Activated CD4-positive, alpha-beta T cell treated with anti-CD3 and anti-CD28 coated beads, Interleukin-2, amount 50 U/mL, for 1 hour (primary cell): ENCODE measurements at regions not wholly inside any gene's neighbourhood (a gene's known extent, or its start where the extent isn't known, plus 50 kb on each side); places are given as distances from the start of the nearest gene placed in this dataset.
"Not testable (repeated sequence)": the region's sequence is repeated elsewhere in the genome, so short reads cannot be mapped to it uniquely, and the experiment has no call there.

Source experiments
- DNase-seq: peaks from one replicate; pipeline ENCODE4 v3.0.0-alpha.2; 2020

DNA sequence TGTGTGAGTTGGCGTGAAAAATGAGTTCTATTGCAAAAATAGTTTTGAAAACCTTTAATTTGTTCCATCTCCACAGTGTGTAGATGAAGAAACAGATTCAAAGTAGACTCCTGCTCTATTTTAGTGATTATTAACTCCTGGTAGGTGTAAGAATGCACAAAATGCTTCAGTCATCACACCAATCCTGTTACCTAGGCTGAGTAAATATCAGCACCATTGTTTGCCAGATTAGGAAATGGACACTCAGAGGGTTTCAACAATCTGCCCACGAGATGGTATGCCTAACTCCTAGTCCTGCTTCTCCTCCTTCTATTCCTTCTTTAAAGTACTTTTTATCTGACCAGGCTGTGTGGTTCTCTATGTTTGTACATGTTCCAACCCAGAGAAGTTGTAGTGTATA lies 108.9 kb upstream of the AHI1 start:
- DNase-seq, result no peak

DNA sequence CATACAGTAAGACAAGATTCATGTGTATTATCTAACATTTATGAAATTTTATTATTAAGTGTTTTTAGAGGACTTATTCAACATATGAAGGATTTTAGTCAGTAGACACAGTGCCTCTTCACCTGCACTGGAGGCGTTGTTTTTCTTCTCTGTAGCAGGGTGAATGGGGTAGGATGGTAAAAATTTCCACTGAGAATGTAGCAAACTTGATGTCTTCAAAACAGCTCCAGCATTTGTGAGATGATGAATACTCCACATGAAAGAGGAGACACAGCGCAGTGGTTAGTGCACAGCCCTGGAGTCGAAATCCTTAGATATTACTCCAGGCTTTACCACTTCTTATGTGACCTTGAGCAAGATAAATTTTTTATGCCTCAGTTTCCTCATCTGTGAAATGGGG lies 110.5 kb upstream of the AHI1 start:
- no peak for DNase-seq

DNA sequence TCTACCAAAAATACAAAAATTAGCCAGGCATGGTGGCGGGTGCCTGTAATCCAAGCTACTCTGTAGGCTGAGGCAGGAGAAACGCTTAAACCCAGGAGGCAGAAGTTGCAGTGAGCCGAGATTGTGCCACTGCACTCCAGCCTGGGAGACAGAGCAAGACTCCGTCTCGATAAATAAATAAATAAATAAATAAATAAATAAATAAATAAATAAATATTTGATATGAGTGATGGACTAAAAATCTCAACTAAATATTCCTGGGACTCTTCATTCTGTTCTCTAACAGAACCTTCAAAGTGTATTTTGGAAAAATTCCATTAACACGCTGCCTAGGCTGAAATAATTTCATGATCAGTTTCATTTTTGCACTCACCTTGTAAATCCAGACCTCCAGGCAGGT lies 112.7 kb upstream of the AHI1 start:
- DNase-seq, result not testable (repeated sequence)

DNA sequence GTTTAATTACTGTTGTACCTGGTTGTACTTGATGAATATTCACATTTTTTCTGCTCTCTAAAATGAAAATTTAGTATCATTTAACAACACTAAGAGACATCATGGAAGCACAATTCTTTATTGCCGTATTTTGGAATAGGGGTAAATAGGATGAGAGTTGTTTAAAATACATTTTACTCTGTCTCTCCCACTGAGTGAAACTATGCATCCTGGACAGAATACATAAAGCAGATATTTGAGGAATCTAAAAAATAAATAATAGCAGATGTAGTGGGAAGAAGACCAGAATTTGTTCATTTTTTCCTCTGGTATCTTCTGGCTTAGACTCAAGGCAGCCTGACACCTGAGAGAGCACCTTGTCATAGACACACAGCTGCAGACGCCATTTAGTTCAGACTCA lies 119.1 kb upstream of the AHI1 start:
- no peak for DNase-seq

DNA sequence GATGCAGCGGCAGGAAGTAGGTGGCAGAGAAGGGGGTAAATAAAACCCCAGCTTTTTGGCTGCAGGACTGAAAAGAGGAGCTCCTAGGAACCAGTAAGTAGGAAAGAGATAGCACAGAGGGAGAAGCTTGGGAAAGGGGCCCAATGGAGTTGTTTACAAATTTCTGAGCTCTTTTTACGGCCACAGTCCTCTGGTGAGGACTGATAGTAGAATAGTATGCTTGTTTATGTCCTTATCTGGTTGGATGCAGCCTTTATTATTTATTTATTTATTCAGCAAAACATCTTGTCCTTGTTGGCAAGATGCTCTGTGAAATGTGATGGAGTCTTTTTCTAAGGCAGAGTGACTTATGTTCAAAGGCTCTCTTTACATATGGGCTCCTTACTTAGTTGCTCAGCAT lies 119.7 kb upstream of the AHI1 start:
- no peak for DNase-seq

DNA sequence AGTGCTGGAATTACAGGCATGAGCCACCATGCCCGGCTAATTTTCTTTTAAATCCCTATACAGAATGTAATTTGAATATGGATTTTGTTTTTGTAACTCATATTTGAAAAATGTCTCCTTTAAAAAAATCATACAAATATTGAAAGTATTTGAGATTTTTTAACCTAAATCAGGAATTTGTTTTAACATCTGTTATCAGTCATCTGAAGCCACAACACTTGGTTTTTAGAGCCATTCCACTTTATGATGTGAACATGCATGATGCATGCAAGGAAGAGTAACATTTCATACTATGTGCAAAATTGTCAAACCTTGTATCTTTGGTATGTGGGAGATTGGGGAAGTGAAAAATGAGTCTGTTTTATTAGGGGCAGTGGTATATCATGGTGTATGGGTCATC lies 124.5 kb upstream of the AHI1 start:
- DNase-seq, result no peak

DNA sequence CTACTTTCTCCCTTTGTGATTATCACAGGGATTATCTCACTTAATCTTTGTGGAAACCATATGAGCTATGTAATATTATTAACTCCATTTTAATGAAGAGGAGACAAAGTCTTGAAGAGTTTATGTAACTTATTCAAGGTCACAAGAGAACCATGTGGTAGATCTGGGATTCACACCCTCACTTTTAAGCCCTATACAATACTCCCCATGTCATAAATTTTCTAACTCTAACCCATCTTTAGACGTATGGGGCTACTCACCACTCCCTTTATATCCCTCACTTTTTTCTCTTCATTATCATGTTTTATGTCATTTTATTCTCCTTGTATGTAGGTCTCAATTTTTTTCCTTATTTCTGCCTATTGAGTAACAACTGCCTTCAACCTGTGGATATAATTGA lies 126.4 kb upstream of the AHI1 start:
- no peak for DNase-seq

DNA sequence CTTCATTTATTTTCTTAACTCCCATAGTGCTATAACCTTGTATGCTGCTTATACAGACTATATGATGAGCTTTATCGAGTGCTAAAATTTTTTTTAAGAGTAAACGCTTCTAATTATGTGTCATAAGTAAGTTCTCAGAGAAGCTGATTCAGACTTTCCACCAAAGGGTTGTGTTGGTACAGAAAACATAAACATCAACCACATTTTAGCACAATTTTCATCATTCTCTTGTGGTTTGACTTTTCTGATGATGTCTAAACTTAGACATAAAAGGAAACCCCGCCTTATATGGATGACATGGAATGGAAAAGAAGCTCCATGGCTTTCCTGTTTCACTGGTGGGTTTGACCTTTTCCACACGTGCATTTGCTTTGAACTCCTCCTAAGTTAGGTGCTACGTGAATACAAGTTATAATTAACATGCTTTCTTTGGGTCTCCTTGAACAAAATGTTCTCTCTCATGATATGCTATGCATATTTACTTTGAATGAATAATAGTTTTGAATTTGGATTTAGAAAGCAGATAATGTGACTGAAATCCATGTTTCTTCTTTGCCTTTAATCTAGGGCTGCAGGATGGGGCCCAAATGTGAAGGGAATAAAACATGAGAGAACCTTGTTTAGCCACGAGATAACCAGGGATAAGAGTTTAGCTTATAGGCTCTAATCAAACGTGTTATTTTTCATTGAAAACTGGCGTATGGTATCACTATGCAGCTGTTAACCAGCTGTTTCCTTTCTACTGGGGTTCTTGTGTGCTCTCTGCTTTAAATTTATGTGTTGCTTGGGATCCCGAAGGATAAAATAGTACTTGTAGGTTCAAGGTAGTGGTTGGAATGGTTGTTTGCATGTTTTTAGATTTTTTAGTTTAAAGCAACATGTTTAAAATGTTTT lies 127.1 kb upstream of the AHI1 start:
- DNase-seq, result no peak

DNA sequence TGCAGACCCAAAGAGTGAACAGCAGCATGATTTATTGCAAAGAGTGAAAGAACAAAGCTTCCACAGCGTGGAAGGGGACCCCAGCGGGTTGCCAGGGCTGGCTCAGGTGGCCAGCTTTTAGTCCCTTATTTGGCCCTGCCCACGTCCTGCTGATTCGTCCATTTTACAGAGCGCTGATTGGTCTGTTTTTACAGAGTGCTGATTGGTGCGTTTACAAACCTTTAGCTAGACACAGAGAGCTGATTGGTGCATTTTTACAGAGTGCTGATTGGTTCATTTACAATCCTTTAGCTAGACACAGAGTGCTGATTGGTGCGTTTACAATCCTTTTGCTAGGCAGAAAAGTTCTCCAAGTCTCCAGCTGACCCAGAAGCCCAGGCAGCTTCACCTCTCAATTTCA lies 128.5 kb upstream of the AHI1 start:
- not testable (repeated sequence) for DNase-seq

DNA sequence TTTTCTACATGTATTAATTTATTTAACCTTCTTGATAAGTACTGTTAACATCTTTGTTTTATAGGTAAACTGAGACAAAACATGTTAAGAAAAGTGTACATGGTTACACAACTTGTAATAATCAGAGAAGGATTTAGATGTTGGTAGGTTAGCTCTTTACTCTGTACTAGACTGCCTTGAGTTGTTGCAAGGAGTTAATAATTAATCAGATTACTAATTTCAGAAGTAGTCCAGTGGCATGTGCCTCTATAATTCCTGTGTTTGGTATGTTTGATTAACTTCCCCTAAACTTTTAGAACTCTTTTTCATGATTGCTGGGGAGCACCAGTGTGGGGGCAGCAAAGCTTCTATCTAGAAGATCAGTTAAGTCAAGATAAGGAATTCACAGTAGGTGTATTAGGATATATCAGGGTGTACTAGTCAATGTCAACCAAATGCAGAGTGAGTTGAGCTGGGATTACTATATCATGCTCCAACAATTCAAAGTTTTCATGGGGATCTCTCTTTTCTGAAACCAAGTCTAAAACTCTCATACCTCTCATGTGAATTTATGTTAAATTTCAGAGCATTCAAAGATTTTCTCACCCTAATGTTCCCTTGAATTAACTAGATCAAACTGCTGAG lies 129.7 kb upstream of the AHI1 start:
- DNase-seq, result no peak

DNA sequence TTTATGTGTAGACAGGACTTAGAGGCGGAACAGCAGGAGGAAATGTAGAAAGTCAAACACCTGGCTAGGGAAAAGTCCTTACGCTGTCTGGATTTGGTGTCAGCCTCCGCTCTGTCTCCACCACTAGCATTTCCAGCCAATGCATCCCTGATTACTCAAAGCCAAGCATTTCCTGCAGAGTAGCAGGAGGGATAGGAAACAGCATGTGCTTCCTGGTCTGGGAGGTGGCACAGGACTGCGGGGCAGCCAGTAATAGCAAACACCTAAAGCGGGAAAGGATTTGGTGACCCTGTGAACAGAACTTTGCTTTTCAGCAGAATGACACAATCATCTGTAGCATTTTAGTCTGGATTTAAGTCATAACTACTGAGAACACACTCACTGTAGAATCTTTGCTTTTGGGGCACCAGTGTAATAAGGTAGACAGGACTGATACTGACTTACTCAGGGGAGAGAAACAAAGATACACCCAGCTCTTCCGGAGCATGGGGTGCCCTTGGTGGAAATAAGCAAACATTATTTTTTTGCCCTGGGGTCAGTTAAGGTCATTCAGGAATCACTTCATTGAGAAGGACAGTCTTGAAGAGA lies 133.3 kb upstream of the AHI1 start:
- no peak for DNase-seq

DNA sequence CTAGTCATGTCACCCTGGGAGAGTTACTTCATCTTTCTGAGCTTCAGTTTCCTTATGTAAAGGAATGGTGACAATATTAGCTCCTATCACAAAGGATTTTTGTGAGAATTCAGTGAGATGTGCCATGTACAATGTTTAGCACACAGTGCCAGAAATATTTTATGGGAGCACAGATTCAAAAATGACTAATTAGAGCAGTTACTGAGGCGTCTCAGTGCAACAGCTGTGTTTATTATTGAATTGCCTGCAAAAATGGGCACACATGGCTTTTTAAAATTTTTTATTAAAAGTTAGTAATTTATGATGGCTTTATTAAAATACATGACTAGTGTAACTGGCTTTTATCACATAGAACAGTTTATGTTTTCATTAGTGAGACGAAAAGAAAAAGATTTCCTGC lies 134.3 kb upstream of the AHI1 start:
- no peak for DNase-seq

DNA sequence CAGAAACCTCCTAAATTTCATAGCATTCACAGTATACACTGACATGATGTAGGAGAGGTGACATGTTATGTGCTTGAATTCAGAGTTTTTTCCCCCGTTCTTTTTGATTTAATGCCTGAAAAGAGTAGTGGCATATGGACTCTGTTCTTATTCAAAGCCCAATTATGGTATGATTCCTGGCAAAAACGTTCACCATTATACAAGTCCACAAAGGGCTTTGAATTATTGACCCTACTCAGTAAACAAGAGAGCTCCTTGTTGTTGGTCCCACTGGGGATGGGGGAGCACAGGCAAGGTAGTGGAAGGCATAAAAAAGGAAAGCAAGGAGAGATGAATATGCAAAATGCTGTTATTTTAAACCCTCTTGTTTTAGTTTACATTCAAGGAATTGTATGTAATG lies 136.0 kb upstream of the AHI1 start:
- no peak for DNase-seq

DNA sequence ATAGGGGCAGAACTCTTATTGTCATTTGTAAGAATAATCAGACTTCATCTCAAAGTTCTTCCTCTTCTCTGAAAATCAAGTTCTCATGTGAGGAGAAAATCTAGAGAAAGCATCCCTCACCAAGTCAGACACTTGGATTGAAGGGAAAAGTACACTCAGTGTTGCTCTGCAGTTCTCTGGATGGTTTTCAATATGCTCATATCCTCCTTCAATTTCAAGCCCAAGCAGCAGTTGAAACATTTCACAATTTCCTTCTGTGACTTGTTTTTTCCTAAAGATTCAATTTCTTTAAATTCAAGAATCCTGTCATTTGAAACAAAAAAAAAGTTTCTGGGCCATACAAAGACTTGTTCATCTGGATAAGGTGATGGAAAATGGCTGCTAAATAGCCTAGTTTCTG lies 140.2 kb upstream of the AHI1 start:
- DNase-seq, result no peak

DNA sequence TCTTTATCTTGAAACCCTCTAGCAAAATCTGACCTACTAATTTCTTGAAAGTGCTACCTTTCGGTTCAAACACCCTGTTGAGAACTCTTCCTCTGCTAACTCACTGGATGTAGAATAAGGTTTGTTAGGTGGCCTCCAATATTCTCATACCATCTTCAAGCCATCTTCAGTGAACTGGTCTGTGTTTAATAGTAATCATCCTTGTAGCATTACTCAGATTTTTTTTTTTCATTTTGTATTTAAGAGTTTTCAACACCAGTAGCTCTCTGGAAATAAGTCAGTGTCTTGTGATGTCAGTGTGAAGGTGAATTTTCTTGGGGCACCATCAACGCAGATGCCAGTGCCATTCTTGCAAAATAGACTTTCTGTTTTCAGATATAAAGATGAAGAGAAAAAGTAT lies 140.6 kb upstream of the AHI1 start:
- no peak for DNase-seq

DNA sequence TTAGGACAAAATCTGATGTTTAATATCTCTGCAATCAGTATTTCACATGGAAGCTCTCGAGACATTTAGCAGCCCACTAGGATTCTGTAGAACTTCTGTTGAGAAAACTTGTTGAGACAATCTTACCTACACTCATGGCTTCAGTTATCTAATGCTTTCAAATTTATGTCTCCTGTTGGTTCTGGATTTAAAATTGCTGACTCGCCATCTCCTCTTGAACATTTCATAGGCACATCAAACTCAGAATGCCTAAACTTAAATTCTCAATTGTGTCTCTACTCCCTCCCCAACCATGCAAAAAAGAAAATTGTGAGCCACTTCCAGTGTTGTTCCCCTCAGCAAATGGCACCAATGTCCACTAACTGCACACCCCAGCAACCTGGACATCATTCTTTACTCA lies 142.5 kb upstream of the AHI1 start:
- no peak for DNase-seq

DNA sequence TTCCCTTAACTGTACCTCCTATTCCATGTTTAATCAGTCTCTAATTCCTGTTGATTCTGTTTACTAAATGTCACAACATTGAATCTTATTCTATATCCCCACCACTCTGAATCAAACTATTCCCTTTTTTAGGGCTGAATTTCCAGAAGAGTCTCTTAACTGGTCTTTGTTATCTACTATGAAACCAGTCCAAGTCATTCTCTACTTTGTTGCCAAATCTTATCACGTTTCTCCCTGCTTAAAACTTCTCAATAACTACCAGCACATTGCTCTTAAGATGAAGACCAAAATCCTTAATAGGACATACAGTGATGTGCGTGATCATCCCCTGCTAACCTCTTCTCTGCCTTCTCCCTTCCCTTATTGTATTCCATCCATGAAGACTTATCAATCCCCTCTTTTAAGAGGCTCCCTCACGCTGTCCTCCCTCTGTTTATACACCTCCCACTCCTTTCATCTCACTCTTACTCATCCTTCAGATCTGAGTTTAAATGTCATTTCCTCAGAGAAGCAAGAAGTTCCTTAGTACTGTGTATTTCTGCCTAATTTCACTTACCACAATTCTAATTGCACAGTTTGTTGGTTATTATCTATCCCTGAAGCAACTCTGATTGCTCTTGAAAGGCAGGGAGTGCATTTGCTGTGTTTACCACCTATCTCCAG lies 143.0 kb upstream of the AHI1 start:
- DNase-seq, result no peak

DNA sequence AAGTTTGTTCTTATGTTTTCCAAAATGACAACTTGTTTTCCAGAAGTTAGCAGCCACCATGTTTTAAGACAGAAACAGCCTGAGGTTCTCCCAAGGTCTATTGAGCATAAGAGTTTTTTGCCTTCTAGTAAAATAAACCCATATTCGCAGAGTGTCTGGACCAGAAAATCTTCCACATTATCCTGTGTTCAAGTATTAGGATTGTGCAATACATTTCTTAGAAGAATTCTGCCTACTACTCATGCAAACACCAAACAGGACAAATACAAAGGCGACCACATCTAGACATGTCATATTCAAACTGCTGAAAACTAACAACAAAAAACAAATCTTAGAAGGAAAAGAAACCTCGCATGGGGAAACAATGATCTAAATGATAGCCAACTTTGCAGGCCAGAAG lies 145.4 kb upstream of the AHI1 start:
- no peak for DNase-seq

DNA sequence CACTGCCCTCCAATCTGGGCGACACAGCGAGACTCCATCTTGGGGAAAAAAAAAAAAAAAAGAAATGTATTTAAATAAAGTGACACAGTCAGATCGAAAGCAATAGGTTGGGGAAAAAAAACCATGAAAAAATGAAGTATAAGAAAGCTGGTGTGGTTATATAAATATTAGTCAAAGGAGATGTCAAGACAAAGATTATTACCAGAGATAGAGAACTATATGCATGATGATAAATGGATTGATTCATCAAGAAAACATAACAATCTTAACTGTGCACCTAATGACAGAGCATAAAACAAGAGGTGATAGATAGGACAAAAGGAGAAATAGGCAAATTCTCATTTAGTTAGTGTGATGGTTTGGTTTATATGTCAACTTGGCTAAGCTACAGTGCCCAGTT lies 146.9 kb upstream of the AHI1 start:
- DNase-seq, result no peak

DNA sequence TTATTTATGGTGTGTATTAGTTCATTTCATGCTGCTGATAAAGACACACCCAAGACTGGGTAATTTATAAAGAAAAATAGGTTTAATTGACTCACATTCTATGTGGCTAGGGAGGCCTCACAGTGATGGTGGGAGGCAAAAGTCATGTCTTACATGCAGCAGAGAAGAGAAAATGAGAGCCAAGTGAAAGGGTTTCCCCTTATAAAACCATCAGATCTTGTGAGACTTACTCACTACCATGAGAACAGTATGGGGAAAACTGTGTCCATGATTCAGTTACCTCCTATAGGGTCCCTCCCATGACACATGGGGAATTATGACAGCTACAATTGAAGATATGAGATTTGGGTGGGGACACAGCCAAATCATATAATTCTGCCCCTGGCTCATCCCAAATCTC lies 150.0 kb upstream of the AHI1 start:
- no peak for DNase-seq

DNA sequence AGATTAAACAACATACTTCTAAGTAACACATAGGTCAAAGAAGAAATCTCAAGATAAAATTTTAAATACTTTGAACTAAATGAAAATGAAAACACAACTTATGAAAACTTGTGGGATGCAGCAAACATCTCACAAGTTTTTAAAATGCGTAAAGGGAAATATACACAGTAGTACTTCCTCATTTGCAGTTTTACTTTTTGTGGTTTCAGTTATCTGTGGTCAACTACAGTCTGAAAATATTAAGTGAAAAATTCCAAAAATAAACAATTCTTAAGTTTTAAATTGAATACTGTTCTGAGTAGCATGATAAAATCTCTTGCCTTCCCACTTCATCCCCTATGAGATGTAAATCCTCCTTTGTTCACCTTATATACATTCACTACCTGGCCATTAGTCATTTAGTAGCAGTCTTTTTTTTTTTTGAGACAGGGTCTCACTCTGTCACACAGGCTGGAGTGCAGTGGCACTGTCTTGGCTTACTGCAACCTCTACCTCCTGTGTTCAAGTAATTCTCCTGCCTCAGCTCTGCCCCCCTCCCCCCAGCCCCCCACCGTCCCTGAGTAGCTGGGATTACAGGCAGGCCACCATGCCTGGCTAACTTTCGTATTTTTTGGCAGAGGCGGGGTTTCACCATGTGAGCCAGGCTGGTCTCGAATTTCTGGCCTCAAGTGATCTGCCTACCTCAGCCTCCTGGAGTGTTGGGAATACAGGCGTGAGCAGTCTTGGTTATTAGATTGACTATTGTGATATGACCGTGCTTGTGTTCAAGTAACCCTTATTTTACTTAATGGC lies 154.6 kb upstream of the AHI1 start:
- no peak for DNase-seq

DNA sequence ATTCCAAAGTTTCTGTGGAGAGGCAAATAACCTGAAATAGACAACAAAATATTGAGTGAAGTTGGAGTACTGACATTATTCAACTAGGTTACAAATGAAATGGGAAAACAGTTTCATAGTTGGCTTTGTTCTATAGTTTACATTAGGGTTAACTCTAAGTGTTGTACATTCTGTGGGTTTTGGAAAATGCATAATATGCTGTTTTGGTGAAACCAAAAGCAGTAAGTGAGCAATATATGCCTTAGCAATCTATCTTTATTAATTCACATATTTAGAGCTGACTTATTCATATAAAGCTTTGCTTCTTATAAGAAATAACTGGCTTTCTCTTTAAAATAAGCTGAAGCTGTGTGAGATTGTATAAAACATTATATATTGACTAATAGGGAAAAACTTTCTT lies 157.5 kb upstream of the AHI1 start:
- DNase-seq, result no peak

DNA sequence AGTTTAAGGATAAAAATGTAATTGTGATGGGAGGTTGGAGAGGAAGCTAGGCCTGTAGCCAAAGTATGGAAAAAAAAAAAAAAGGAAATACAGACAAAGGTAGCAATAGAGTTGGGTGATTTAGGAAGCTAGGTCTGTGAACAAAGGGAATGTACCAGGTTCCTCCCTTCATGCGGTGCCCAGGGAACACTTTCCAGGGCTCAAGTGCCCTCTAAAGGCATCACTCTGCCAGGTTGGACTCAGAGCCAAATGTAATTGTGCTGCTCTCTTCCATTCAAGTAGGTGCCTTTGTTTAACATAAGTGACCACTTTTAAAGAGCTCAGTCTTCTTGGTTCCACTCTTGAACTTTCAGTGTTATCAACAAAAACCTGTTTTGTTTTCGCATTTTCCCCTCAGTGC lies 159.7 kb upstream of the AHI1 start:
- no peak for DNase-seq
